Activated naive CD4-positive, alpha-beta T cell treated with anti-CD3 and anti-CD28 coated beads, Interleukin-2, amount 10 ng/mL, durations not matched to agents 7 days and 5 days (primary cell): ENCODE measurements at regions not wholly inside any gene's neighbourhood (a gene's known extent, or its start where the extent isn't known, plus 50 kb on each side); places are given as distances from the start of the nearest gene placed in this dataset.
"Not testable (repeated sequence)": the region's sequence is repeated elsewhere in the genome, so short reads cannot be mapped to it uniquely, and the experiment has no call there.

ENCODE experiments used
- CTCF ChIA-PET: fragments of 350-600 bp; sonication (Branson Sonifier 250); formaldehyde crosslinking; loops from one replicate; lab custom pipeline; 2021; ENCODE audit warnings: antibody characterized with exemption; lab: Charles Lee
- DNase-seq: peaks from one replicate; pipeline ENCODE4 v3.0.0-alpha.2; 2020
- H3K27ac Mint-ChIP-seq: one replicate; pipeline ENCODE4 v1.8.0; 2021; ENCODE audit warnings: mild to moderate bottlenecking, moderate library complexity, mixed read lengths
- H3K27me3 Mint-ChIP-seq: one replicate; pipeline ENCODE4 v1.8.0; 2021; ENCODE audit warnings: mild to moderate bottlenecking, mixed read lengths
- H3K36me3 Mint-ChIP-seq: one replicate; pipeline ENCODE4 v1.8.0; 2021; ENCODE audit warnings: mixed read lengths
- H3K4me1 Mint-ChIP-seq: one replicate; pipeline ENCODE4 v1.8.0; 2021; ENCODE audit warnings: mixed read lengths
- H3K4me3 Mint-ChIP-seq: one replicate; pipeline ENCODE4 v1.8.0; 2021; ENCODE audit warnings: mild to moderate bottlenecking, moderate library complexity, mixed read lengths
- H3K9me3 Mint-ChIP-seq: one replicate; pipeline ENCODE4 v1.8.0; 2021; ENCODE audit warnings: mixed read lengths

GRCh38 chr3:193921465-193921864, 214.5 kb upstream of the HES1 start:
- Mint-ChIP-seq H3K9me3 (peaks cover 13% of the 10 kb centered on the region), H3K4me3 (no peak overlapping the region), H3K27me3 (peaks cover 16% of the 10 kb centered on the region), H3K27ac (no peak overlapping the region), H3K36me3 (no peaks in the 10 kb centered on the region), H3K4me1 (no peaks in the 10 kb centered on the region)
- CTCF ChIA-PET: interaction anchor here (0.6 to 1.4 kb wide), 2 partner anchors 49 to 281 kb away, joined by 3 read pairs; no protein-coding TSS in a partner anchor
- DNase-seq: no peak

GRCh38 chr3:193922034-193922774, 213.7 kb upstream of the HES1 start:
- CTCF ChIA-PET: interaction anchor here (0.6 kb wide), 1 partner anchor 280 kb away, joined by 3 read pairs; no protein-coding TSS in a partner anchor
- Mint-ChIP-seq H3K4me3 (no peak overlapping the region), H3K4me1 (no peaks in the 10 kb centered on the region), H3K27ac (no peak overlapping the region), H3K36me3 (no peaks in the 10 kb centered on the region), H3K9me3 (peaks cover 14% of the 10 kb centered on the region), H3K27me3 (peaks cover 12% of the 10 kb centered on the region)
- DNase-seq: no peak

- H3K4me1 Mint-ChIP-seq, H3K27me3 Mint-ChIP-seq, H3K27ac Mint-ChIP-seq, CTCF ChIA-PET, H3K4me3 Mint-ChIP-seq, DNase-seq, H3K36me3 Mint-ChIP-seq: not testable (repeated sequence)
- H3K9me3 Mint-ChIP-seq: peaks cover 14% of the 10 kb centered on the region
Measured at GRCh38 chr3:193923958-193924357, 212.0 kb upstream of the HES1 start.

- H3K4me1 Mint-ChIP-seq, DNase-seq, CTCF ChIA-PET, H3K36me3 Mint-ChIP-seq, H3K27ac Mint-ChIP-seq, H3K4me3 Mint-ChIP-seq: not testable (repeated sequence)
- Mint-ChIP-seq H3K9me3 (peaks cover 14% of the 10 kb centered on the region), H3K27me3 (peaks cover 10% of the 10 kb centered on the region)
Measured at GRCh38 chr3:193926071-193926470, 209.9 kb upstream of the HES1 start.

GRCh38 chr3:193927413-193928206, 208.3 kb upstream of the HES1 start:
- H3K36me3 Mint-ChIP-seq, H3K4me3 Mint-ChIP-seq, H3K27ac Mint-ChIP-seq, CTCF ChIA-PET, DNase-seq, H3K4me1 Mint-ChIP-seq: not testable (repeated sequence)
- peaks cover 14% of the 10 kb centered on the region for H3K27me3 Mint-ChIP-seq
- peaks cover 14% of the 10 kb centered on the region for H3K9me3 Mint-ChIP-seq

GRCh38 chr3:193928354-193929209, 207.4 kb upstream of the HES1 start:
- no peak for DNase-seq
- Mint-ChIP-seq H3K36me3 (no peaks in the 10 kb centered on the region), H3K4me1 (no peaks in the 10 kb centered on the region), H3K27ac (no peak overlapping the region), H3K9me3 (peaks cover 11% of the 10 kb centered on the region), H3K27me3 (peaks cover 15% of the 10 kb centered on the region), H3K4me3 (no peak overlapping the region)
- CTCF ChIA-PET: interaction anchor here (0.7 kb wide), 1 partner anchor 56 kb away, joined by 3 read pairs; no protein-coding TSS in a partner anchor

GRCh38 chr3:193929373-193929772, 206.6 kb upstream of the HES1 start:
- no peak for DNase-seq
- Mint-ChIP-seq H3K4me3 (no peak overlapping the region), H3K4me1 (no peaks in the 10 kb centered on the region), H3K36me3 (no peaks in the 10 kb centered on the region), H3K27ac (no peak overlapping the region), H3K27me3 (peaks cover 18% of the 10 kb centered on the region), H3K9me3 (peaks cover 3% of the 10 kb centered on the region)
- CTCF ChIA-PET: interaction anchor here (0.7 kb wide), 2 partner anchors 41 to 57 kb away, joined by 3 read pairs; no protein-coding TSS in a partner anchor

GRCh38 chr3:193929921-193930646, 205.9 kb upstream of the HES1 start:
- H3K4me1 Mint-ChIP-seq: no peaks in the 10 kb centered on the region
- H3K9me3 Mint-ChIP-seq: peaks cover 3% of the 10 kb centered on the region
- H3K4me3 Mint-ChIP-seq: no peak overlapping the region
- CTCF ChIA-PET: interaction anchor here (0.7 kb wide), 1 partner anchor 40 kb away, joined by 3 read pairs; no protein-coding TSS in a partner anchor
- no peak for DNase-seq
- peaks cover 23% of the 10 kb centered on the region for H3K27me3 Mint-ChIP-seq
- H3K36me3 Mint-ChIP-seq: no peaks in the 10 kb centered on the region
- no peak overlapping the region for H3K27ac Mint-ChIP-seq

- no peak for DNase-seq
- H3K27ac Mint-ChIP-seq: no peak overlapping the region
- H3K27me3 Mint-ChIP-seq: peaks cover 24% of the 10 kb centered on the region
- H3K9me3 Mint-ChIP-seq: no peaks in the 10 kb centered on the region
- H3K4me1 Mint-ChIP-seq: no peaks in the 10 kb centered on the region
- H3K4me3 Mint-ChIP-seq: no peak overlapping the region
- CTCF ChIA-PET: no interaction called here
- no peaks in the 10 kb centered on the region for H3K36me3 Mint-ChIP-seq
Measured at GRCh38 chr3:193932136-193932535, 203.8 kb upstream of the HES1 start.

- DNase-seq: no peak
- H3K27me3 Mint-ChIP-seq: peaks cover 24% of the 10 kb centered on the region
- no peak overlapping the region for H3K27ac Mint-ChIP-seq
- H3K9me3 Mint-ChIP-seq: no peaks in the 10 kb centered on the region
- no peaks in the 10 kb centered on the region for H3K4me1 Mint-ChIP-seq
- CTCF ChIA-PET: no interaction called here
- no peak overlapping the region for H3K4me3 Mint-ChIP-seq
- no peaks in the 10 kb centered on the region for H3K36me3 Mint-ChIP-seq
Measured at GRCh38 chr3:193932576-193932975, 203.4 kb upstream of the HES1 start.

GRCh38 chr3:193933451-193933850, 202.5 kb upstream of the HES1 start:
- H3K9me3 Mint-ChIP-seq: no peaks in the 10 kb centered on the region
- H3K4me1 Mint-ChIP-seq: no peaks in the 10 kb centered on the region
- no peak overlapping the region for H3K27ac Mint-ChIP-seq
- H3K4me3 Mint-ChIP-seq: no peak overlapping the region
- CTCF ChIA-PET: no interaction called here
- H3K27me3 Mint-ChIP-seq: peaks cover 25% of the 10 kb centered on the region
- no peak for DNase-seq
- H3K36me3 Mint-ChIP-seq: no peaks in the 10 kb centered on the region

- H3K36me3 Mint-ChIP-seq: no peaks in the 10 kb centered on the region
- DNase-seq: no peak
- CTCF ChIA-PET: no interaction called here
- no peaks in the 10 kb centered on the region for H3K9me3 Mint-ChIP-seq
- H3K27me3 Mint-ChIP-seq: peaks cover 36% of the 10 kb centered on the region
- H3K4me3 Mint-ChIP-seq: no peak overlapping the region
- H3K27ac Mint-ChIP-seq: no peak overlapping the region
- H3K4me1 Mint-ChIP-seq: no peaks in the 10 kb centered on the region
Measured at GRCh38 chr3:193935916-193936315, 200.0 kb upstream of the HES1 start.

GRCh38 chr3:193938613-193939012, 197.3 kb upstream of the HES1 start:
- CTCF ChIA-PET: no interaction called here
- DNase-seq: no peak
- Mint-ChIP-seq H3K36me3 (no peaks in the 10 kb centered on the region), H3K27ac (no peak overlapping the region), H3K9me3 (no peaks in the 10 kb centered on the region), H3K4me3 (no peak overlapping the region), H3K4me1 (no peaks in the 10 kb centered on the region), H3K27me3 (peaks cover 28% of the 10 kb centered on the region)
